OCI-LY3 (cell line): ENCODE measurements at regions not wholly inside any gene's neighbourhood (a gene's known extent, or its start where the extent isn't known, plus 50 kb on each side); places are given as distances from the start of the nearest gene placed in this dataset.

Experiments used
- H2AFZ ChIP-seq: fragments of 200-600, 300-600 bp; shearing (Covaris generic); 2 replicates; pipeline ENCODE4 v1.6.0; 2014; ENCODE audit warnings: antibody characterized with exemption, low read depth, low read length
- H3K27ac ChIP-seq: fragments of 200-600, 300-600 bp; sonication (generic); 2 replicates; pipeline ENCODE4 v1.5.1; 2014; ENCODE audit warnings: mild to moderate bottlenecking, low read length, moderate library complexity, mixed read lengths
- H3K27me3 ChIP-seq: fragments of 200-600, 300-600 bp; sonication (generic); 2 replicates; pipeline ENCODE4 v1.6.1; 2014; ENCODE audit warnings: low read depth, low read length, mixed read lengths
- H3K36me3 ChIP-seq: fragments of 200-600, 300-600 bp; sonication (generic); replicated peaks from 2 replicates; pipeline ENCODE3; 2014; ENCODE audit warnings: low read depth, low read length, mixed read lengths
- H3K4me1 ChIP-seq: fragments of 300-600, 200-600 bp; sonication (generic); 2 replicates; pipeline ENCODE4 v1.6.1; 2014; ENCODE audit warnings: low read length, mixed read lengths
- H3K4me2 ChIP-seq: fragments of 200-600, 300-600 bp; sonication (generic); 2 replicates; pipeline ENCODE4 v1.6.1; 2014; ENCODE audit warnings: low read length, mixed read lengths
- H3K4me3 ChIP-seq: fragments of 300-600, 200-600 bp; sonication (generic); 2 replicates; pipeline ENCODE4 v1.5.1; 2014; ENCODE audit warnings: antibody characterized with exemption, mild to moderate bottlenecking, low read length, moderate library complexity
- H3K79me2 ChIP-seq: fragments of 300-600, 200-600 bp; shearing (Covaris generic); 2 replicates; pipeline ENCODE4 v1.6.1; 2014; ENCODE audit warnings: mild to moderate bottlenecking, low read length, mixed read lengths
- H3K9ac ChIP-seq: fragments of 300-600, 200-600 bp; shearing (Covaris generic); 2 replicates; pipeline ENCODE4 v1.6.0; 2014; ENCODE audit warnings: mild to moderate bottlenecking, low read length, moderate library complexity
- H3K9me3 ChIP-seq: fragments of 200-600, 300-600 bp; shearing (Covaris generic); 2 replicates; pipeline ENCODE4 v1.6.1; 2014; ENCODE audit warnings: low read length, mixed read lengths; ENCODE audit not compliant: insufficient read depth
- H4K20me1 ChIP-seq: fragments of 200-600, 300-600 bp; sonication (generic); 2 replicates; pipeline ENCODE4 v1.6.1; 2016; ENCODE audit warnings: low read length, mixed read lengths; ENCODE audit not compliant: insufficient read depth
- EZH2phosphoT487 ChIP-seq: fragments of 200-600 bp; shearing (Covaris generic); IDR thresholded peaks from 2 replicates; pipeline ENCODE4 v1.6.1; 2018; ENCODE audit warnings: antibody characterized with exemption, mixed run types, low read depth
- TF ChIP-seq, protein P1 (sequence below): fragments of 200-600, 300-600 bp; sonication (generic); IDR thresholded peaks from 2 replicates; pipeline ENCODE4 v1.5.1; 2014; ENCODE audit warnings: antibody characterized with exemption, low read length, low read depth

DNA sequence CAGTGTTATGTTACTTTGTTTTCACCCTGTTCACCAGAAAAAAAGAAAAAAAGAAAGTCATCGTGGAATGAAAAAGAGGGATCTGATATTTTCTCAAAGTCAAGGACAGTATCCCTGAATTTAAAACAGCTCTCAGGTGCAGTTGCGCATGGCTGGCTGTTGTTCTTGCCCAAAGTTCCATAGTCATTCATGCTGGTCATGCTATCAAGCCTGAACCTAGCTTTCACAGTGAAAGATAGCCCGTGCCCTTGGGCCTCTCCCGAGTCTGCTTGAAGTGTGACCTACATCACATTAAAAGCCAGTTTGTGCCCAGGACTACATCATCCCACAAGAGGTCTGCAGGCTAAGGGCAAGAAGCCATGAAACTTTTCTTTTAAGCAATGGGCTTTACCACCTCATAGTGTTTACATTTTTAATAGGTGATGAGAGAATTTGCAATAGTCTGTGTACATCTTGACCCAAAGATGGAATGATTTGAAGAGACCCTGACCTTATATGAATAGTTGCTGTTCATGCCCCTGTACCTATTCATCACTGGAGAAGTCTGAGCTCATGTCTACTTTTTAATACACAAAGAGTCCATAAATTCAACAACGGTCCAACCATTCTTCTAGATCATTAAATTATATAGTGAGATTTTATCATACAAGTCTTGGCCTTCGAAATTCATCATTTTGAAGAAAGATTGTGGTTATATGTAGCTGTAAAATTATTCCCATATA, 522.5 kb upstream of the MCTP2 start:
- Histone ChIP-seq H3K27ac (no peak overlapping the region), H3K4me2 (no peak overlapping the region), H3K27me3 (no peaks in the 10 kb centered on the region), H3K9me3 (no peaks in the 10 kb centered on the region), H3K9ac (no peak overlapping the region), H3K79me2 (no peaks in the 10 kb centered on the region), H3K36me3 (no peaks in the 10 kb centered on the region), H2AFZ (no peak overlapping the region), H4K20me1 (no peaks in the 10 kb centered on the region), H3K4me1 (no peaks in the 10 kb centered on the region), H3K4me3 (no peak overlapping the region)
- TF ChIP-seq, protein P1, sequence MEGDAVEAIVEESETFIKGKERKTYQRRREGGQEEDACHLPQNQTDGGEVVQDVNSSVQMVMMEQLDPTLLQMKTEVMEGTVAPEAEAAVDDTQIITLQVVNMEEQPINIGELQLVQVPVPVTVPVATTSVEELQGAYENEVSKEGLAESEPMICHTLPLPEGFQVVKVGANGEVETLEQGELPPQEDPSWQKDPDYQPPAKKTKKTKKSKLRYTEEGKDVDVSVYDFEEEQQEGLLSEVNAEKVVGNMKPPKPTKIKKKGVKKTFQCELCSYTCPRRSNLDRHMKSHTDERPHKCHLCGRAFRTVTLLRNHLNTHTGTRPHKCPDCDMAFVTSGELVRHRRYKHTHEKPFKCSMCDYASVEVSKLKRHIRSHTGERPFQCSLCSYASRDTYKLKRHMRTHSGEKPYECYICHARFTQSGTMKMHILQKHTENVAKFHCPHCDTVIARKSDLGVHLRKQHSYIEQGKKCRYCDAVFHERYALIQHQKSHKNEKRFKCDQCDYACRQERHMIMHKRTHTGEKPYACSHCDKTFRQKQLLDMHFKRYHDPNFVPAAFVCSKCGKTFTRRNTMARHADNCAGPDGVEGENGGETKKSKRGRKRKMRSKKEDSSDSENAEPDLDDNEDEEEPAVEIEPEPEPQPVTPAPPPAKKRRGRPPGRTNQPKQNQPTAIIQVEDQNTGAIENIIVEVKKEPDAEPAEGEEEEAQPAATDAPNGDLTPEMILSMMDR, result no peak
- TF ChIP-seq EZH2phosphoT487, result no peak

DNA sequence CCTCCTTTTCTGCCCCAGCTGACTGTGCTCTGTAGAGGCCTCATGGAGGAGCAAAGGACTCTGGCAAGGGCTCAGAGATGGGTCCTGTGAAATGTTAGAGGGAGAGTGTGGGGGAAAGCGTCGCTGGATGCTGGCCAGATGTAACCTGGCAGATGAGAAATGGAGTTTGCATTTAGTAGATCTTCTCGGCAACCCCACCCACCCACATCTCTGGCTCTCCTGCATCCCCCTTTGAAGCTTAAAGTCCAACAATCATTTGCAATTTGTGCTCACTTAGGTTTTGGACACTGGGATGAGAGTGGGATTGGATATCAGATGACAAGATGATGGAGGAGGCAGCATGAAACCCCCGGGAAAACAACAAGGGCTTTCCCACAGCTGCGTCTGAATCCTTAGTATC, 523.6 kb upstream of the MCTP2 start:
- Histone ChIP-seq H3K4me2 (no peak overlapping the region), H3K9ac (no peak overlapping the region), H3K4me1 (no peaks in the 10 kb centered on the region), H3K9me3 (no peaks in the 10 kb centered on the region), H3K79me2 (no peaks in the 10 kb centered on the region), H4K20me1 (no peaks in the 10 kb centered on the region), H3K36me3 (no peaks in the 10 kb centered on the region), H3K27ac (no peak overlapping the region), H2AFZ (no peak overlapping the region), H3K4me3 (no peak overlapping the region), H3K27me3 (no peaks in the 10 kb centered on the region)
- TF ChIP-seq, protein P1, result no peak
- no peak for TF ChIP-seq EZH2phosphoT487

DNA sequence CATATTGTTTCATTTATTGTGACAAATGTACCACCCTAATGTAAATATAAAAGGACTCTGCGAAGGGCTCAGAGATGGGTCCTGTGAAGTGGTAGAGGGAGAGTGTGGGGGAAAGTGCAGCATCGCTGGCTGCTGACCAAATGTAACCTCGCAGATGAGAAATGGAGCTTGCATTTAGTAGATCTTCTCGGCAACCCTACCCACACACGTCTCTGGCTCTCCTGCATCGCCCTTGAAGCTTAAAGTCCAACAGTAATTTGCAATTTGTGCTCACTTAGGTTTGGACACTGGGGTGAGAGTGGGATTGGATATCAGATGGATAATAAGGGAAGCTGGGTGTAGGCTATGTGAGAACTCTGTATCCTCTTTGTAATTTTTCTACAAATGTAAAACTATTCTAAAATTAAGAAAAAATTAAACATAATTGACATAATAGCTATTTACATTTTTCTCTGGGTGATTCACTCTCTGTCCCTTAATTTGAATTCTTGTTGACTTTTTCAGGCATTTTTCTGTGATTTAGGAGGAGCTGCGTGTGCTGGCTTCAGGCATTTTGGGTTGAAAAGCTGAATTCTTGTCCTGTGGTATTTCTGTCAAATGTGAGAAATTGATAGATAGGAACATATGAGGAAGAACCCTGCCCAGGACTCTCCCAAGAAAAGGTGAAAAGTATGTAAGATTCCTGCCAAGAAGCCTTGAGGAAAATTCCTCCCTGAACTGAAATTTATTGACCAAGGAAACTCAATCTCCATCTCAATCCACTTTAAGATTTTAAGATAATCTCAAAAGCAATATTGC, 524.7 kb upstream of the MCTP2 start:
- TF ChIP-seq, protein P1, result no peak
- no peak for TF ChIP-seq EZH2phosphoT487
- H3K4me1 ChIP-seq, result no peaks in the 10 kb centered on the region
- no peaks in the 10 kb centered on the region for H3K79me2 ChIP-seq
- H3K9ac ChIP-seq, result no peak overlapping the region
- no peaks in the 10 kb centered on the region for H4K20me1 ChIP-seq
- no peak overlapping the region for H3K4me2 ChIP-seq
- no peak overlapping the region for H3K27ac ChIP-seq
- no peak overlapping the region for H3K4me3 ChIP-seq
- no peaks in the 10 kb centered on the region for H3K27me3 ChIP-seq
- H3K9me3 ChIP-seq, result no peaks in the 10 kb centered on the region
- no peak overlapping the region for H2AFZ ChIP-seq
- H3K36me3 ChIP-seq, result no peaks in the 10 kb centered on the region

DNA sequence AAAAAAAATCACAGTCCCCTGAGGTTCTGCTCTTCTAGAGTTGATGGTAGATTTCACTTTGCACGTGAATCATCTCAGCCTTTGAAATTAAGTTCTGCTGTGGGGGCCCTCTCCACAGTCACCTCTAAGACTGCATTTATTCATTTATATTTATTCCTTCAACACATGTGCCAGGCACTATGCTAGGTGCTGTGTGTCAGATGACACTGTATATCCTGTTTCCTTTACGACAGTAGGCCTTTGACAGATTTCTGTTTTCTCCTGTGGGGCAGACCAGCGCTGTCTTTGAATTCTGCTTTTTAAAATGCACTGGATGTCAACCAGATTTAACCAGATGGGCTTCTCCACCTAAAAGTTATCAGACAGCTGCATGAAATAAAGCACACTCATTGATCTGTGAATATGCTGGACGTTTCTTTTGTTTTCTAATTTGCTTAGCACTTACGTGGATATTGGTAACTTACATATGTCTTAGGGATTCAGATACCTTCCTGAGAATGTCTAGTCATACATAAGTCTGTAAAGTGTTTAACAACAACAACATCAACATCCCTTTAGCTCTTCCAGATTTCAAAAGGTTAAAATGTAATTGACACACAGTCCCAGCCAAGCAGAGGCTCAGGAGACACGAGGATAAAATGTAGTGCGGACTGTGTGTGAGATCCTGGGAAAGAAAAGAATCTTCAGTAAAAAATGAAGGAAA, 525.5 kb upstream of the MCTP2 start:
- no peaks in the 10 kb centered on the region for H3K9me3 ChIP-seq
- no peaks in the 10 kb centered on the region for H4K20me1 ChIP-seq
- H3K27ac ChIP-seq, result no peak overlapping the region
- H3K4me1 ChIP-seq, result no peaks in the 10 kb centered on the region
- H3K9ac ChIP-seq, result no peak overlapping the region
- no peak overlapping the region for H3K4me2 ChIP-seq
- TF ChIP-seq, protein P1, result no peak
- TF ChIP-seq EZH2phosphoT487, result no peak
- no peaks in the 10 kb centered on the region for H3K36me3 ChIP-seq
- no peaks in the 10 kb centered on the region for H3K27me3 ChIP-seq
- no peak overlapping the region for H2AFZ ChIP-seq
- H3K4me3 ChIP-seq, result no peak overlapping the region
- H3K79me2 ChIP-seq, result no peaks in the 10 kb centered on the region
